ENCODE measurements at regions not wholly inside any gene's neighbourhood (a gene's known extent, or its start where the extent isn't known, plus 50 kb on each side); places are given as distances from the start of the nearest gene placed in this dataset.

GRCh38 chr6:101108286-101108685 lies 227.2 kb upstream of the ASCC3 start:
- Histone ChIP-seq H2AFZ (ENCODE audit: low read length) (no peak overlapping the region), H3K9me3 (ENCODE audit: insufficient read depth, low read depth, low read length) (no peaks in the 10 kb centered on the region), H3K36me3 (ENCODE audit: insufficient read depth, low read length) (no peaks in the 10 kb centered on the region), H3K79me2 (ENCODE audit: insufficient read depth, low read length) (no peaks in the 10 kb centered on the region), H3K9me2 (replicated peaks; ENCODE audit: low read depth, low read length) (no peaks in the 10 kb centered on the region), H3K9ac (ENCODE audit: low read depth, low read length, poor library complexity, severe bottlenecking) (no peak overlapping the region), H3K27me3 (ENCODE audit: insufficient read depth, low read length, poor library complexity, severe bottlenecking) (no peaks in the 10 kb centered on the region), H3K4me1 (ENCODE audit: insufficient read depth, low read length, poor library complexity, severe bottlenecking) (no peaks in the 10 kb centered on the region), H3K4me3 (ENCODE audit: low read length, poor library complexity, severe bottlenecking) (no peak overlapping the region), H4K20me1 (ENCODE audit: insufficient read depth, low read length, poor library complexity, severe bottlenecking) (no peaks in the 10 kb centered on the region), H3K4me2 (ENCODE audit: low read depth, low read length, poor library complexity, severe bottlenecking) (no peak overlapping the region), H3F3A (ENCODE audit: low read depth) (no peaks in the 10 kb centered on the region)
- no peak for TF ChIP-seq EZH2phosphoT487 (IDR thresholded peaks at IDR 0.05; ENCODE audit: borderline replicate concordance)
- no peak for TF ChIP-seq CTCF (conservative IDR thresholded peaks at IDR 0.05; ENCODE audit: low read length)

- Histone ChIP-seq H3K4me2 (ENCODE audit: low read depth, low read length, poor library complexity, severe bottlenecking) (no peak overlapping the region), H2AFZ (ENCODE audit: low read length) (no peak overlapping the region), H3F3A (ENCODE audit: low read depth) (no peaks in the 10 kb centered on the region), H3K4me1 (ENCODE audit: insufficient read depth, low read length, poor library complexity, severe bottlenecking) (no peaks in the 10 kb centered on the region), H4K20me1 (ENCODE audit: insufficient read depth, low read length, poor library complexity, severe bottlenecking) (no peaks in the 10 kb centered on the region), H3K27me3 (ENCODE audit: insufficient read depth, low read length, poor library complexity, severe bottlenecking) (no peaks in the 10 kb centered on the region), H3K9me2 (replicated peaks; ENCODE audit: low read depth, low read length) (no peaks in the 10 kb centered on the region), H3K9ac (ENCODE audit: low read depth, low read length, poor library complexity, severe bottlenecking) (no peak overlapping the region), H3K36me3 (ENCODE audit: insufficient read depth, low read length) (no peaks in the 10 kb centered on the region), H3K4me3 (ENCODE audit: low read length, poor library complexity, severe bottlenecking) (no peak overlapping the region), H3K79me2 (ENCODE audit: insufficient read depth, low read length) (no peaks in the 10 kb centered on the region), H3K9me3 (ENCODE audit: insufficient read depth, low read depth, low read length) (no peaks in the 10 kb centered on the region)
- TF ChIP-seq CTCF (conservative IDR thresholded peaks at IDR 0.05; ENCODE audit: low read length) (no peak), EZH2phosphoT487 (IDR thresholded peaks at IDR 0.05; ENCODE audit: borderline replicate concordance) (no peak)
These were observed 229.7 kb upstream of the ASCC3 start for GRCh38 chr6:101110814-101111213.

- H3K79me2 ChIP-seq (ENCODE audit: insufficient read depth, low read length): no peaks in the 10 kb centered on the region
- H3K9me3 ChIP-seq (ENCODE audit: insufficient read depth, low read depth, low read length): no peaks in the 10 kb centered on the region
- TF ChIP-seq CTCF (conservative IDR thresholded peaks at IDR 0.05; ENCODE audit: low read length) (no peak), EZH2phosphoT487 (IDR thresholded peaks at IDR 0.05; ENCODE audit: borderline replicate concordance) (no peak)
- no peak overlapping the region for H3K9ac ChIP-seq (ENCODE audit: low read depth, low read length, poor library complexity, severe bottlenecking)
- no peak overlapping the region for H3K4me3 ChIP-seq (ENCODE audit: low read length, poor library complexity, severe bottlenecking)
- no peak overlapping the region for H3K4me2 ChIP-seq (ENCODE audit: low read depth, low read length, poor library complexity, severe bottlenecking)
- no peaks in the 10 kb centered on the region for H3K27me3 ChIP-seq (ENCODE audit: insufficient read depth, low read length, poor library complexity, severe bottlenecking)
- H3F3A ChIP-seq (ENCODE audit: low read depth): no peaks in the 10 kb centered on the region
- H2AFZ ChIP-seq (ENCODE audit: low read length): no peak overlapping the region
- no peaks in the 10 kb centered on the region for H3K36me3 ChIP-seq (ENCODE audit: insufficient read depth, low read length)
- no peaks in the 10 kb centered on the region for H3K4me1 ChIP-seq (ENCODE audit: insufficient read depth, low read length, poor library complexity, severe bottlenecking)
- H4K20me1 ChIP-seq (ENCODE audit: insufficient read depth, low read length, poor library complexity, severe bottlenecking): no peaks in the 10 kb centered on the region
- H3K9me2 ChIP-seq (replicated peaks; ENCODE audit: low read depth, low read length): no peaks in the 10 kb centered on the region
These were observed 232.5 kb upstream of the ASCC3 start for GRCh38 chr6:101113468-101114260.

Data from Loucy (cell line).